ENCODE measurements at regions not wholly inside any gene's neighbourhood (a gene's known extent, or its start where the extent isn't known, plus 50 kb on each side); places are given as distances from the start of the nearest gene placed in this dataset.
"Not testable (repeated sequence)": the region's sequence is repeated elsewhere in the genome, so short reads cannot be mapped to it uniquely, and the experiment has no call there.

GRCh38 chr2:146429366-146429765 lies 1415.5 kb upstream of the ACVR2A start:
- Histone ChIP-seq H3K27me3 (replicated peaks in 2 of 5; ENCODE audit: control insufficient read depth in 4 of 5, insufficient read depth in 5 of 5, low read length in 4 of 5) (no peaks in the 10 kb centered on the region), H3K27ac (ENCODE audit: insufficient read depth in 1 of 2, low read depth in 1 of 2, low read length in 2 of 2, poor library complexity in 1 of 2, severe bottlenecking in 2 of 2) (no peak overlapping the region), H3K36me3 (ENCODE audit: control insufficient read depth in 4 of 4, insufficient read depth in 4 of 4, low read length in 3 of 4) (no peaks in the 10 kb centered on the region), H3K9me3 (ENCODE audit: control extremely low read depth in 1 of 5, control insufficient read depth in 4 of 5, insufficient read depth in 2 of 5, low read depth in 1 of 5, low read length in 4 of 5) (no peaks in the 10 kb centered on the region), H3K4me3 (ENCODE audit: control insufficient read depth in 1 of 7, extremely low read depth in 1 of 7, insufficient read depth in 4 of 7, low read depth in 2 of 7, low read length in 6 of 7) (no peak overlapping the region), H3K4me1 (ENCODE audit: control extremely low read depth in 1 of 4, control insufficient read depth in 4 of 4, insufficient read depth in 4 of 4, low read length in 3 of 4) (no peaks in the 10 kb centered on the region)
- no peak for DNase-seq
- ChIA-PET CTCF (no interaction called here), POLR2A (no interaction called here)

GRCh38 chr2:146417942-146418341 lies 1426.9 kb upstream of the ACVR2A start:
- Histone ChIP-seq H3K27ac (ENCODE audit: insufficient read depth in 1 of 2, low read depth in 1 of 2, low read length in 2 of 2, poor library complexity in 1 of 2, severe bottlenecking in 2 of 2) (no peak overlapping the region), H3K4me3 (ENCODE audit: control insufficient read depth in 1 of 7, extremely low read depth in 1 of 7, insufficient read depth in 4 of 7, low read depth in 2 of 7, low read length in 6 of 7) (no peak overlapping the region), H3K36me3 (ENCODE audit: control insufficient read depth in 4 of 4, insufficient read depth in 4 of 4, low read length in 3 of 4) (no peaks in the 10 kb centered on the region), H3K9me3 (ENCODE audit: control extremely low read depth in 1 of 5, control insufficient read depth in 4 of 5, insufficient read depth in 2 of 5, low read depth in 1 of 5, low read length in 4 of 5) (no peaks in the 10 kb centered on the region), H3K4me1 (ENCODE audit: control extremely low read depth in 1 of 4, control insufficient read depth in 4 of 4, insufficient read depth in 4 of 4, low read length in 3 of 4) (no peaks in the 10 kb centered on the region), H3K27me3 (replicated peaks in 2 of 5; ENCODE audit: control insufficient read depth in 4 of 5, insufficient read depth in 5 of 5, low read length in 4 of 5) (no peaks in the 10 kb centered on the region)
- no peak for DNase-seq
- ChIA-PET POLR2A (no interaction called here), CTCF (no interaction called here)
- WGBS (ENCODE audit: insufficient coverage), result 94% methylated on average over 2 of the region's 2 CpGs

GRCh38 chr2:146415291-146415690 lies 1429.5 kb upstream of the ACVR2A start:
- H3K27ac ChIP-seq (ENCODE audit: insufficient read depth in 1 of 2, low read depth in 1 of 2, low read length in 2 of 2, poor library complexity in 1 of 2, severe bottlenecking in 2 of 2), result no peak overlapping the region
- H3K4me3 ChIP-seq (ENCODE audit: control insufficient read depth in 1 of 7, extremely low read depth in 1 of 7, insufficient read depth in 4 of 7, low read depth in 2 of 7, low read length in 6 of 7), result no peak overlapping the region
- no CpG with 5 or more reads among the region's 2 CpGs for WGBS (ENCODE audit: insufficient coverage)
- H3K36me3 ChIP-seq (ENCODE audit: control insufficient read depth in 4 of 4, insufficient read depth in 4 of 4, low read length in 3 of 4), result no peaks in the 10 kb centered on the region
- ChIA-PET CTCF (no interaction called here), POLR2A (no interaction called here)
- no peaks in the 10 kb centered on the region for H3K27me3 ChIP-seq (replicated peaks in 2 of 5; ENCODE audit: control insufficient read depth in 4 of 5, insufficient read depth in 5 of 5, low read length in 4 of 5)
- DNase-seq, result no peak
- H3K9me3 ChIP-seq (ENCODE audit: control extremely low read depth in 1 of 5, control insufficient read depth in 4 of 5, insufficient read depth in 2 of 5, low read depth in 1 of 5, low read length in 4 of 5), result no peaks in the 10 kb centered on the region
- no peaks in the 10 kb centered on the region for H3K4me1 ChIP-seq (ENCODE audit: control extremely low read depth in 1 of 4, control insufficient read depth in 4 of 4, insufficient read depth in 4 of 4, low read length in 3 of 4)

GRCh38 chr2:146414456-146414855 lies 1430.4 kb upstream of the ACVR2A start:
- WGBS (ENCODE audit: insufficient coverage), result 40% methylated on average over 1 of the region's 5 CpGs
- H3K36me3 ChIP-seq (ENCODE audit: control insufficient read depth in 4 of 4, insufficient read depth in 4 of 4, low read length in 3 of 4), result no peaks in the 10 kb centered on the region
- no peak for DNase-seq
- CTCF ChIA-PET, result interaction anchor here (1.2 kb wide), 1 partner anchor 11 kb away, joined by 3 read pairs; no protein-coding TSS in a partner anchor
- no peak overlapping the region for H3K4me3 ChIP-seq (ENCODE audit: control insufficient read depth in 1 of 7, extremely low read depth in 1 of 7, insufficient read depth in 4 of 7, low read depth in 2 of 7, low read length in 6 of 7)
- no peak overlapping the region for H3K27ac ChIP-seq (ENCODE audit: insufficient read depth in 1 of 2, low read depth in 1 of 2, low read length in 2 of 2, poor library complexity in 1 of 2, severe bottlenecking in 2 of 2)
- no peaks in the 10 kb centered on the region for H3K4me1 ChIP-seq (ENCODE audit: control extremely low read depth in 1 of 4, control insufficient read depth in 4 of 4, insufficient read depth in 4 of 4, low read length in 3 of 4)
- H3K27me3 ChIP-seq (replicated peaks in 2 of 5; ENCODE audit: control insufficient read depth in 4 of 5, insufficient read depth in 5 of 5, low read length in 4 of 5), result no peaks in the 10 kb centered on the region
- no peaks in the 10 kb centered on the region for H3K9me3 ChIP-seq (ENCODE audit: control extremely low read depth in 1 of 5, control insufficient read depth in 4 of 5, insufficient read depth in 2 of 5, low read depth in 1 of 5, low read length in 4 of 5)
- POLR2A ChIA-PET, result no interaction called here

- no peaks in the 10 kb centered on the region for H3K9me3 ChIP-seq (ENCODE audit: control extremely low read depth in 1 of 5, control insufficient read depth in 4 of 5, insufficient read depth in 2 of 5, low read depth in 1 of 5, low read length in 4 of 5)
- no peak overlapping the region for H3K27ac ChIP-seq (ENCODE audit: insufficient read depth in 1 of 2, low read depth in 1 of 2, low read length in 2 of 2, poor library complexity in 1 of 2, severe bottlenecking in 2 of 2)
- H3K27me3 ChIP-seq (replicated peaks in 2 of 5; ENCODE audit: control insufficient read depth in 4 of 5, insufficient read depth in 5 of 5, low read length in 4 of 5), result no peaks in the 10 kb centered on the region
- DNase-seq, result no peak
- WGBS (ENCODE audit: insufficient coverage), result 98% methylated on average over 19 of the region's 22 CpGs
- POLR2A ChIA-PET, result no interaction called here
- H3K4me3 ChIP-seq (ENCODE audit: control insufficient read depth in 1 of 7, extremely low read depth in 1 of 7, insufficient read depth in 4 of 7, low read depth in 2 of 7, low read length in 6 of 7), result no peak overlapping the region
- H3K36me3 ChIP-seq (ENCODE audit: control insufficient read depth in 4 of 4, insufficient read depth in 4 of 4, low read length in 3 of 4), result no peaks in the 10 kb centered on the region
- CTCF ChIA-PET, result no interaction called here
- no peaks in the 10 kb centered on the region for H3K4me1 ChIP-seq (ENCODE audit: control extremely low read depth in 1 of 4, control insufficient read depth in 4 of 4, insufficient read depth in 4 of 4, low read length in 3 of 4)
Measured at GRCh38 chr2:146413086-146413610, 1431.7 kb upstream of the ACVR2A start.

GRCh38 chr2:146412625-146413024 lies 1432.2 kb upstream of the ACVR2A start:
- no peak for DNase-seq
- ChIA-PET CTCF (no interaction called here), POLR2A (no interaction called here)
- 96% methylated on average over 8 of the region's 8 CpGs for WGBS (ENCODE audit: insufficient coverage)
- Histone ChIP-seq H3K4me3 (ENCODE audit: control insufficient read depth in 1 of 7, extremely low read depth in 1 of 7, insufficient read depth in 4 of 7, low read depth in 2 of 7, low read length in 6 of 7) (no peak overlapping the region), H3K36me3 (ENCODE audit: control insufficient read depth in 4 of 4, insufficient read depth in 4 of 4, low read length in 3 of 4) (no peaks in the 10 kb centered on the region), H3K4me1 (ENCODE audit: control extremely low read depth in 1 of 4, control insufficient read depth in 4 of 4, insufficient read depth in 4 of 4, low read length in 3 of 4) (no peaks in the 10 kb centered on the region), H3K27ac (ENCODE audit: insufficient read depth in 1 of 2, low read depth in 1 of 2, low read length in 2 of 2, poor library complexity in 1 of 2, severe bottlenecking in 2 of 2) (no peak overlapping the region), H3K27me3 (replicated peaks in 2 of 5; ENCODE audit: control insufficient read depth in 4 of 5, insufficient read depth in 5 of 5, low read length in 4 of 5) (no peaks in the 10 kb centered on the region), H3K9me3 (ENCODE audit: control extremely low read depth in 1 of 5, control insufficient read depth in 4 of 5, insufficient read depth in 2 of 5, low read depth in 1 of 5, low read length in 4 of 5) (no peaks in the 10 kb centered on the region)

GRCh38 chr2:146405402-146406309 lies 1439.2 kb upstream of the ACVR2A start:
- CTCF ChIA-PET, result interaction anchor here (0.5 kb wide), 1 partner anchor 51 kb away, joined by 3 read pairs; no protein-coding TSS in a partner anchor
- POLR2A ChIA-PET; H3K4me1 ChIP-seq (ENCODE audit: control extremely low read depth in 1 of 4, control insufficient read depth in 4 of 4, insufficient read depth in 4 of 4, low read length in 3 of 4); H3K9me3 ChIP-seq (ENCODE audit: control extremely low read depth in 1 of 5, control insufficient read depth in 4 of 5, insufficient read depth in 2 of 5, low read depth in 1 of 5, low read length in 4 of 5); H3K36me3 ChIP-seq (ENCODE audit: control insufficient read depth in 4 of 4, insufficient read depth in 4 of 4, low read length in 3 of 4); DNase-seq; H3K27me3 ChIP-seq (replicated peaks in 2 of 5; ENCODE audit: control insufficient read depth in 4 of 5, insufficient read depth in 5 of 5, low read length in 4 of 5); H3K4me3 ChIP-seq (ENCODE audit: control insufficient read depth in 1 of 7, extremely low read depth in 1 of 7, insufficient read depth in 4 of 7, low read depth in 2 of 7, low read length in 6 of 7); H3K27ac ChIP-seq (ENCODE audit: insufficient read depth in 1 of 2, low read depth in 1 of 2, low read length in 2 of 2, poor library complexity in 1 of 2, severe bottlenecking in 2 of 2): not testable (repeated sequence)
- 98% methylated on average over 11 of the region's 30 CpGs for WGBS (ENCODE audit: insufficient coverage)

Measured in common myeloid progenitor, CD34-positive (primary cell).